GM19043 (cell line): ENCODE measurements at regions not wholly inside any gene's neighbourhood (a gene's known extent, or its start where the extent isn't known, plus 50 kb on each side); places are given as distances from the start of the nearest gene placed in this dataset.

Experiments used
- ATAC-seq: cut with Tn5 transposase; IDR thresholded peaks from one replicate; pipeline ENCODE4 v1.9.1; 2021; ENCODE audit warnings: low read depth; ENCODE audit not compliant: unreplicated experiment

- no peak for ATAC-seq
Measured at GRCh38 chr5:167309941-167310517, 981.4 kb upstream of the WWC1 start.

- ATAC-seq, result no peak
Measured at GRCh38 chr5:167311340-167311739, 980.1 kb upstream of the WWC1 start.

GRCh38 chr5:167312225-167312624, 979.2 kb upstream of the WWC1 start:
- ATAC-seq, result no peak

GRCh38 chr5:167315762-167316161, 975.7 kb upstream of the WWC1 start:
- no peak for ATAC-seq

GRCh38 chr5:167317884-167318283, 973.6 kb upstream of the WWC1 start:
- ATAC-seq, result no peak

GRCh38 chr5:167319243-167319642, 972.2 kb upstream of the WWC1 start:
- no peak for ATAC-seq

GRCh38 chr5:167320019-167320418, 971.4 kb upstream of the WWC1 start:
- ATAC-seq, result no peak

GRCh38 chr5:167332309-167332708, 959.1 kb upstream of the WWC1 start:
- ATAC-seq, result no peak

GRCh38 chr5:167336161-167336560, 955.3 kb upstream of the WWC1 start:
- ATAC-seq, result no peak

GRCh38 chr5:167339205-167339604, 952.2 kb upstream of the WWC1 start:
- no peak for ATAC-seq

GRCh38 chr5:167346461-167346860, 945.0 kb upstream of the WWC1 start:
- no peak for ATAC-seq

GRCh38 chr5:167348251-167348926, 943.1 kb upstream of the WWC1 start:
- no peak for ATAC-seq

GRCh38 chr5:167348980-167349379, 942.5 kb upstream of the WWC1 start:
- ATAC-seq, result no peak

- ATAC-seq, result no peak
Measured at GRCh38 chr5:167351316-167351715, 940.1 kb upstream of the WWC1 start.

GRCh38 chr5:167352801-167353200, 938.6 kb upstream of the WWC1 start:
- ATAC-seq, result no peak

- ATAC-seq, result no peak
Measured at GRCh38 chr5:167355346-167355745, 936.1 kb upstream of the WWC1 start.

GRCh38 chr5:167356374-167356773, 935.1 kb upstream of the WWC1 start:
- ATAC-seq, result no peak

- ATAC-seq, result no peak
Measured at GRCh38 chr5:167358868-167359492, 932.5 kb upstream of the WWC1 start.

- ATAC-seq, result no peak
Measured at GRCh38 chr5:167361795-167362194, 929.6 kb upstream of the WWC1 start.

- ATAC-seq, result no peak
Measured at GRCh38 chr5:167363065-167363464, 928.4 kb upstream of the WWC1 start.

GRCh38 chr5:167375125-167375524, 916.3 kb upstream of the WWC1 start:
- no peak for ATAC-seq
